ENCODE measurements at regions not wholly inside any gene's neighbourhood (a gene's known extent, or its start where the extent isn't known, plus 50 kb on each side); places are given as distances from the start of the nearest gene placed in this dataset.

DNA sequence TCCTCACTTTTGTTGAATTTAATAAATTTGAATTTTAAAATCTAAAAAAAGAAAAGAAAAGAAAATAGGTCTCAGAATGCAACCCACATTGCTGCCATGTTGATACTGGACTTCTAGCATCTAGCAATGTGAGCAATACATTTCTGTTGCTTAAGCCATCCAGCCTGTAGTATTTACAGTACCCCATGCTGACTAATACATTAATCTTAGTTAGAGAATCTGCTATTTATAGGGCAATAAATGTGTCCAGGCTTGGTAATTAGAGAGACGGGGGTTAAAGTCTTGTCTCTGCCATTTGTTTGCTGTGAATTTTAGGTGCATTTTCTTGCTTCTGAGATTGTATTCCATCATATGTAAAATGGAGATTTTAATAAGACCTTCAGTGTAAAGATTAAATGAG is 471.3 kb downstream of the DHX35 start:
- ChIA-PET POLR2A (ENCODE audit: unreplicated experiment) (no interaction called here), CTCF (no interaction called here)
- Histone ChIP-seq H3F3A (ENCODE audit: insufficient read depth, low read depth) (no peaks in the 10 kb centered on the region), H2AFZ (no peak overlapping the region), H3K9me3 (ENCODE audit: insufficient read depth, low read depth) (no peaks in the 10 kb centered on the region), H3K4me1 (replicated peaks; ENCODE audit: insufficient read depth) (no peaks in the 10 kb centered on the region), H3K27ac (no peak overlapping the region), H3K9me2 (ENCODE audit: insufficient read depth) (no peaks in the 10 kb centered on the region), H3K4me3 (no peak overlapping the region), H3K4me2 (no peak overlapping the region), H3K27me3 (ENCODE audit: insufficient read depth, low read depth) (peaks cover 12% of the 10 kb centered on the region; the same call in 1 of the 2 replicates), H4K20me1 (ENCODE audit: insufficient read depth) (no peaks in the 10 kb centered on the region), H3K79me2 (ENCODE audit: low read depth) (no peaks in the 10 kb centered on the region), H3K36me3 (ENCODE audit: low read depth) (no peaks in the 10 kb centered on the region)
- TF ChIP-seq EZH2 (IDR thresholded peaks at IDR 0.05; ENCODE audit: low read depth) = no peak
- TF ChIP-seq, protein P1, sequence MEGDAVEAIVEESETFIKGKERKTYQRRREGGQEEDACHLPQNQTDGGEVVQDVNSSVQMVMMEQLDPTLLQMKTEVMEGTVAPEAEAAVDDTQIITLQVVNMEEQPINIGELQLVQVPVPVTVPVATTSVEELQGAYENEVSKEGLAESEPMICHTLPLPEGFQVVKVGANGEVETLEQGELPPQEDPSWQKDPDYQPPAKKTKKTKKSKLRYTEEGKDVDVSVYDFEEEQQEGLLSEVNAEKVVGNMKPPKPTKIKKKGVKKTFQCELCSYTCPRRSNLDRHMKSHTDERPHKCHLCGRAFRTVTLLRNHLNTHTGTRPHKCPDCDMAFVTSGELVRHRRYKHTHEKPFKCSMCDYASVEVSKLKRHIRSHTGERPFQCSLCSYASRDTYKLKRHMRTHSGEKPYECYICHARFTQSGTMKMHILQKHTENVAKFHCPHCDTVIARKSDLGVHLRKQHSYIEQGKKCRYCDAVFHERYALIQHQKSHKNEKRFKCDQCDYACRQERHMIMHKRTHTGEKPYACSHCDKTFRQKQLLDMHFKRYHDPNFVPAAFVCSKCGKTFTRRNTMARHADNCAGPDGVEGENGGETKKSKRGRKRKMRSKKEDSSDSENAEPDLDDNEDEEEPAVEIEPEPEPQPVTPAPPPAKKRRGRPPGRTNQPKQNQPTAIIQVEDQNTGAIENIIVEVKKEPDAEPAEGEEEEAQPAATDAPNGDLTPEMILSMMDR (conservative IDR thresholded peaks at IDR 0.05) = no peak
- DNase-seq = no peak
- intact Hi-C loops (cut with micrococcal nuclease; ENCODE audit: unreplicated experiment) = no loop called here
- BruUV-seq (replicated peaks) = no TSS peak

DNA sequence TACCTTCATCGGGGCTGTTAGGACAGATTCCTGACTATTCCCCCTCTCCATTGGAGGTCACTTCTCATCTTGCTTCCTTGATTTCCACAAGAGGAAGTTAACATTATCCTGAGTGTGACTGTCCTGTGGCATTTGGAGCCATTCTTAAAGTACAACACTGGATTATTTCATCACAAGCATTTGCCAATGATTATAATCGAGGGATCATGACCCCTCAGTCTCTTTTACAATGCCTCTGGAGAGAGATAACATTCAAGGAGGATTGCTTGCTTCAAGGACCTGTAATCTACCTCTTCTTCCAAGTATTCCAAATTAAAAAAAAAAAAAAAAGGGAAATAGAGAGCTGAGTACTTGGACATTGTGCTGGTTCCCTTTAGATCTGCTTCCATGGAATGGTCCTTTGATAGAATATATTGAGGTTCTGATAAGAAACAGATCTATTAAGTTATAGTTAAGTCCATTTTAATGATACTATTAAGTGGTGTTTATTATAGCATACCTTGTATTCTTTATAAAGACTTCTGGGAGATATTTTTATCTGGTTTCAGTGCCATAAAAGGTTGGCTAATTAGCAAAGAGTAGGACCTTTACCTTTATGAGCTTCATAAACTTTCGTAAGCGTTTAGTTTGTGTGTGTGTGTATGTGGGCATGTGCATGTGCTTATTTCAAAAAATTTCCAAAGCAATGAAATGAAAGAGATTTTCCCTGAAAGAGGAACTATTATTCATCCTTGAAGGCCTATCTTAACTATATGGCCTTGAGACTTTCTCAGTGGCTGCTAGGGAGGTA is 469.1 kb downstream of the DHX35 start:
- no peaks in the 10 kb centered on the region for H3K79me2 ChIP-seq (ENCODE audit: low read depth)
- H3K4me3 ChIP-seq = no peak overlapping the region
- H3K9me2 ChIP-seq (ENCODE audit: insufficient read depth) = no peaks in the 10 kb centered on the region
- TF ChIP-seq EZH2 (IDR thresholded peaks at IDR 0.05; ENCODE audit: low read depth) = no peak
- TF ChIP-seq, protein P1 (conservative IDR thresholded peaks at IDR 0.05) = no peak
- H3K4me2 ChIP-seq = no peak overlapping the region
- CTCF ChIA-PET = no interaction called here
- no peaks in the 10 kb centered on the region for H3K4me1 ChIP-seq (replicated peaks; ENCODE audit: insufficient read depth)
- H3K36me3 ChIP-seq (ENCODE audit: low read depth) = no peaks in the 10 kb centered on the region
- no peaks in the 10 kb centered on the region for H3K9me3 ChIP-seq (ENCODE audit: insufficient read depth, low read depth)
- H4K20me1 ChIP-seq (ENCODE audit: insufficient read depth) = no peaks in the 10 kb centered on the region
- H3K27me3 ChIP-seq (ENCODE audit: insufficient read depth, low read depth) = peaks cover 5% of the 10 kb centered on the region; the same call in 1 of the 2 replicates
- POLR2A ChIA-PET (ENCODE audit: unreplicated experiment) = interaction anchor here (0.6 kb wide), 1 partner anchor 9 kb away, joined by 4 read pairs; no protein-coding TSS in a partner anchor
- intact Hi-C loops (cut with micrococcal nuclease; ENCODE audit: unreplicated experiment) = no loop called here
- H2AFZ ChIP-seq = no peak overlapping the region
- no TSS peak for BruUV-seq (replicated peaks)
- DNase-seq = no peak
- no peaks in the 10 kb centered on the region for H3F3A ChIP-seq (ENCODE audit: insufficient read depth, low read depth)
- H3K27ac ChIP-seq = no peak overlapping the region

DNA sequence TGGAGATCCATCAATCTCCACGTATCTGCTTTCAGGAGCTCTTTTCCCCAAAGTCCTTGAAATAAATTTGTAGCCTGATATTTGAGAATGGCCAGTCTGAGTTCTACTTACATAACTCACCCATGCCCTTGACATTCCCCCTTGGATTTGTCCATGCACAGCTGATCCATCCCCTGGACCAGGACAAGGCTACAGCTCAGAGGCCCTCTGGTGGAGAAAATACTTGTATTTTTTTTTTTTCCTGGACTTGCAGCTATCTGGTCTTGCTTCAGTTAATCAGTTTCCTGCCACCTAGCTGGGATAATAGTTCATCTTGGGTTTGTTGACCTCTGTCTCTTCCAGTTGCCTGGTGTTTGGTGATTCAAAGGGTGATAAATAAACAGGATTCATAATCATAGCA is 467.6 kb downstream of the DHX35 start:
- BruUV-seq (replicated peaks) = no TSS peak
- no peak for TF ChIP-seq EZH2 (IDR thresholded peaks at IDR 0.05; ENCODE audit: low read depth)
- TF ChIP-seq, protein P1 (conservative IDR thresholded peaks at IDR 0.05) = peak; percentile 42; the same call in 1 of the 2 replicates
- ChIA-PET POLR2A (ENCODE audit: unreplicated experiment) (no interaction called here), CTCF (interaction anchor here (0.7 kb wide), 1 partner anchor 122 kb away, joined by 4 read pairs; no protein-coding TSS in a partner anchor)
- H3K4me3 ChIP-seq = no peak overlapping the region
- no peaks in the 10 kb centered on the region for H3K9me2 ChIP-seq (ENCODE audit: insufficient read depth)
- no peaks in the 10 kb centered on the region for H4K20me1 ChIP-seq (ENCODE audit: insufficient read depth)
- DNase-seq = no peak
- no peaks in the 10 kb centered on the region for H3F3A ChIP-seq (ENCODE audit: insufficient read depth, low read depth)
- no peaks in the 10 kb centered on the region for H3K27me3 ChIP-seq (ENCODE audit: insufficient read depth, low read depth)
- H3K36me3 ChIP-seq (ENCODE audit: low read depth) = no peaks in the 10 kb centered on the region
- no peaks in the 10 kb centered on the region for H3K4me1 ChIP-seq (replicated peaks; ENCODE audit: insufficient read depth)
- H3K79me2 ChIP-seq (ENCODE audit: low read depth) = no peaks in the 10 kb centered on the region
- no peak overlapping the region for H3K4me2 ChIP-seq
- no peak overlapping the region for H3K27ac ChIP-seq
- H3K9me3 ChIP-seq (ENCODE audit: insufficient read depth, low read depth) = no peaks in the 10 kb centered on the region
- intact Hi-C loops (cut with micrococcal nuclease; ENCODE audit: unreplicated experiment) = no loop called here
- H2AFZ ChIP-seq = no peak overlapping the region
